OCI-LY3 (cell line): ENCODE measurements at regions not wholly inside any gene's neighbourhood (a gene's known extent, or its start where the extent isn't known, plus 50 kb on each side); places are given as distances from the start of the nearest gene placed in this dataset.

ENCODE experiments used
- CTCF ChIP-seq: fragments of 200-600, 300-600 bp; sonication (generic); IDR thresholded peaks from 2 replicates; pipeline ENCODE4 v1.5.1; 2014; ENCODE audit warnings: antibody characterized with exemption, low read length, low read depth
- EZH2phosphoT487 ChIP-seq: fragments of 200-600 bp; shearing (Covaris generic); IDR thresholded peaks from 2 replicates; pipeline ENCODE4 v1.6.1; 2018; ENCODE audit warnings: antibody characterized with exemption, mixed run types, low read depth

GRCh38 chr7:110308791-110309190 is 782.1 kb upstream of the LRRN3 start:
- TF ChIP-seq CTCF, result no peak
- TF ChIP-seq EZH2phosphoT487, result no peak
